HepG2 (cell line): ENCODE measurements at regions not wholly inside any gene's neighbourhood (a gene's known extent, or its start where the extent isn't known, plus 50 kb on each side); places are given as distances from the start of the nearest gene placed in this dataset.

ENCODE experiments used
- CTCF ChIP-seq: sonication (generic); formaldehyde crosslinking; IDR thresholded peaks from 2 replicates; pipeline ENCODE4 v1.5.0; 2020; ENCODE audit warnings: mild to moderate bottlenecking, missing genetic modification reagents, moderate library complexity
- EZH2 ChIP-seq: conservative IDR thresholded peaks from 2 replicates; pipeline ENCODE4 v1.6.1; 2012; ENCODE audit warnings: mild to moderate bottlenecking, low read depth, low read length, moderate library complexity
- HOXD1 ChIP-seq: sonication (generic); formaldehyde crosslinking; IDR thresholded peaks from 2 replicates; pipeline ENCODE4 v1.5.0; 2020; ENCODE audit warnings: missing genetic modification reagents
- POLR2A ChIP-seq, 2 experiments: IDR thresholded peaks; 2 replicates each; pipeline ENCODE4 v1.6.1; 2011; ENCODE audit warnings: low read depth in 2 of 2, low read length in 2 of 2, mild to moderate bottlenecking in 1 of 2, moderate library complexity in 1 of 2; ENCODE audit not compliant: insufficient read depth in 1 of 2
- RBAK ChIP-seq: sonication (generic); formaldehyde crosslinking; IDR thresholded peaks from 2 replicates; pipeline ENCODE4 v1.5.1; 2020; ENCODE audit warnings: mild to moderate bottlenecking, missing genetic modification reagents
- TF ChIP-seq, protein P1 (sequence below): sonication (generic); formaldehyde crosslinking; conservative IDR thresholded peaks from 2 replicates; pipeline ENCODE4 v1.4.0; 2020; ENCODE audit warnings: missing genetic modification reagents

DNA sequence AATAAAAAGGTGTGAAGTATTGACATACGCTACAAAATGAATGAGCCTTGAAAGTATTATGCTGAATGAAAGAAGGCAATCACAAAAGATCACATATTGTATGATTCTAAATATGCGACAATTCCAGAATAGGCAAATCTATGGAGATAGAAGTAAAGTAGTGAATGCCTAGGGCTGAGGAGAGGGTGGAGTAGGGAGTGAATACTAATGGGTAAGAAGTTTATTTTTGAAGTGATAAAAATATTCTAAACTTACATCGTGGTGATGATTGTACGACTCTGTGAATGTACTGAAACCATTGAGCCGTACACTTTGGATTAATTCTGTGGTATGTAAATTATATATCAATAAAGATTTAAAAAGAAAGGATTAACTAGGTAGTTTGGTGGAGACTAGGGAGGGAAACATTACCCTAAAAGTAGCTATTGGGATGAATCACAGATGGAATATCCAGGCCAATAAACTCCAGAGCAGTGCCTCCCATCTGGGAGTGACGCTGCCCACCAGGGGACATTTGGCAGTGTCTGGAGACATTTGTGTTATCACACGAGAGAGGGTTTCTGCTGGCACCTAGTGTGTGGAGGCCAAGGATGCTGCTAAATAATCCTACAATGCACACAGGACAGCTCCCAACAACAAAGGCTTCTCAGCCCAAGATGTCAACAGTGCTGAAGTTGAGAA, 214.2 kb upstream of the PCSK2 start:
- TF ChIP-seq, protein P1, sequence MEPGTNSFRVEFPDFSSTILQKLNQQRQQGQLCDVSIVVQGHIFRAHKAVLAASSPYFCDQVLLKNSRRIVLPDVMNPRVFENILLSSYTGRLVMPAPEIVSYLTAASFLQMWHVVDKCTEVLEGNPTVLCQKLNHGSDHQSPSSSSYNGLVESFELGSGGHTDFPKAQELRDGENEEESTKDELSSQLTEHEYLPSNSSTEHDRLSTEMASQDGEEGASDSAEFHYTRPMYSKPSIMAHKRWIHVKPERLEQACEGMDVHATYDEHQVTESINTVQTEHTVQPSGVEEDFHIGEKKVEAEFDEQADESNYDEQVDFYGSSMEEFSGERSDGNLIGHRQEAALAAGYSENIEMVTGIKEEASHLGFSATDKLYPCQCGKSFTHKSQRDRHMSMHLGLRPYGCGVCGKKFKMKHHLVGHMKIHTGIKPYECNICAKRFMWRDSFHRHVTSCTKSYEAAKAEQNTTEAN (CRISPR knock-in tag): no peak
- TF ChIP-seq CTCF (CRISPR knock-in tag): no peak
- no peak for TF ChIP-seq HOXD1 (CRISPR knock-in tag)
- no peak for TF ChIP-seq POLR2A (IDR thresholded peaks at IDR 0.05; ENCODE audit: insufficient read depth in 1 of 2, low read depth in 2 of 2, low read length in 2 of 2)
- TF ChIP-seq RBAK (CRISPR knock-in tag): no peak
- TF ChIP-seq EZH2: no peak
